DOHH2 (cell line): ENCODE measurements at regions not wholly inside any gene's neighbourhood (a gene's known extent, or its start where the extent isn't known, plus 50 kb on each side); places are given as distances from the start of the nearest gene placed in this dataset.

ENCODE experiments used
- CTCF ChIP-seq: fragments of 200-600 bp; sonication (generic); IDR thresholded peaks from one replicate; pipeline ENCODE4 v1.5.1; 2014; ENCODE audit warnings: antibody characterized with exemption, mild to moderate bottlenecking, low read depth, low read length; ENCODE audit not compliant: poor library complexity, severe bottlenecking
- EZH2phosphoT487 ChIP-seq: fragments of 200-600 bp; sonication (generic); IDR thresholded peaks from 2 replicates; pipeline ENCODE4 v1.6.1; 2017; ENCODE audit warnings: borderline replicate concordance, mild to moderate bottlenecking, antibody characterized with exemption, low read length, moderate library complexity, mixed read lengths

DNA sequence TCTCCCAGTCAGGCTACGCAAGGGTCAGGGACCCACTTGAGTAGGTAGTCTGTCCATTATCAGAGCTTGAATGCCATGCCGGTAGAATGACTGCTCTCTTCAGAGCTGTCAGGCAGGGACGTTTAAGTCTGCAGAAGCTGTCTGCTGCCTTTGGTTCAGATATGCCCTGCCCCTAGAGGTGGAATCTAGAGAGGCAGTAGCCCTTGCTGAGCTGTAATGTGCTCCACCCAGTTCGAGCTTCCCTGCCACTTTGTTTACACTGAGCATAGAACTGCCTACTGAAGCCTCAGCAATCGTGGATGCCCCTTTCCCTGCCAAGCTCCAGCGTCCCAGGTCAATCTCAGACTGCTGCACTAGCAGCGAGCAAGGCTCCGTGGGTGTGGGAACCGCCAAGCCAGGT, 57.5 kb upstream of the SETMAR start:
- TF ChIP-seq CTCF (no peak), EZH2phosphoT487 (no peak)
